ENCODE measurements at regions not wholly inside any gene's neighbourhood (a gene's known extent, or its start where the extent isn't known, plus 50 kb on each side); places are given as distances from the start of the nearest gene placed in this dataset.
"Not testable (repeated sequence)": the region's sequence is repeated elsewhere in the genome, so short reads cannot be mapped to it uniquely, and the experiment has no call there.

DNA sequence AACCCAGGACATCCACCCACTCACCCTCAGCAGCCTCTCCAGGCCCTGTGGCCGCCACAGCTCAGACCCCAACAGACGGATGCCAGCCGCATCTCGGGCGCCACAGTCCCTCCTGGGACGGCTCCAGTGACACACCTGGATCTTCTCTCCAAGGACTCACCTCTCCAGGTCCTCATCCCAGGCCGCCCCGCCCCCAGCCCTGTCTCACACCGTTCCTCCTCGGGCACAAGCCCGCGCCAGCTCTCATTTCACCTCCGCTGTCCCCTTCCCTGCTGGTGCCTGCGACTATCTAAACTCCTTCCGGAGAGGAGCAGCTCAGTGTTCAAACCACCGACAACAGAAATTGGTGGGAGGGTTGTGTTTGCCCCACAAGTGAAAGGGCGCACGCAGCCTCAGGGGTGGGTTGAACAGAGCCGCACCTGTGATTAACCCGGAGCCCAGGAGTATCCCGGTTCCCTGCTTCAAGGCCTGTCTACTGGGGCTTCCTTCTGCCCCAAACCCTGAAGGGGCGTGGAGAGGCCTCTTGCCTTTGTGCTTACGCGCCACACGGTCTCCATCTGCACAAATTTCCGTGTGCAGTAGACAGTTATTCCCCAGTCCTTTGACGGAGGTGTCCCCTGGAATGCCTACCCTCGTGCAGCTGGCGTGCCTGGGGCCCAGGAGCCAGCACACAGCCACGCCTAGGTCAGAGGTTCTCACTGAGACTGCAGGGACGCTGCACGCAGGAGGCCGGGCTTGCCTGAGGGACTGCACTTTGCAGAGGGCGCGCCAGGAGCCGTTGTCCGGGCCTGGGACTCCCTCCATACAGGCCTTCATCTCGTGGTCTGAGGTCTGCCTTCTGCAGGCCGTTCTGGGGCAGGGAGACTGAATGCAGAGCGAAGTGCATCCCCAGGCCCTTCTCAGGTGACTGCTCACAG, 232.7 kb downstream of the DLL1 start:
- DNase-seq (ENCODE audit: low read depth): no peak
- no peak overlapping the region for H3K4me3 ChIP-seq (ENCODE audit: low read length)
- TF ChIP-seq, protein P1, sequence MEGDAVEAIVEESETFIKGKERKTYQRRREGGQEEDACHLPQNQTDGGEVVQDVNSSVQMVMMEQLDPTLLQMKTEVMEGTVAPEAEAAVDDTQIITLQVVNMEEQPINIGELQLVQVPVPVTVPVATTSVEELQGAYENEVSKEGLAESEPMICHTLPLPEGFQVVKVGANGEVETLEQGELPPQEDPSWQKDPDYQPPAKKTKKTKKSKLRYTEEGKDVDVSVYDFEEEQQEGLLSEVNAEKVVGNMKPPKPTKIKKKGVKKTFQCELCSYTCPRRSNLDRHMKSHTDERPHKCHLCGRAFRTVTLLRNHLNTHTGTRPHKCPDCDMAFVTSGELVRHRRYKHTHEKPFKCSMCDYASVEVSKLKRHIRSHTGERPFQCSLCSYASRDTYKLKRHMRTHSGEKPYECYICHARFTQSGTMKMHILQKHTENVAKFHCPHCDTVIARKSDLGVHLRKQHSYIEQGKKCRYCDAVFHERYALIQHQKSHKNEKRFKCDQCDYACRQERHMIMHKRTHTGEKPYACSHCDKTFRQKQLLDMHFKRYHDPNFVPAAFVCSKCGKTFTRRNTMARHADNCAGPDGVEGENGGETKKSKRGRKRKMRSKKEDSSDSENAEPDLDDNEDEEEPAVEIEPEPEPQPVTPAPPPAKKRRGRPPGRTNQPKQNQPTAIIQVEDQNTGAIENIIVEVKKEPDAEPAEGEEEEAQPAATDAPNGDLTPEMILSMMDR (IDR thresholded peaks at IDR 0.05; ENCODE audit: insufficient read depth, low read depth, low read length, missing control alignments): no peak

DNA sequence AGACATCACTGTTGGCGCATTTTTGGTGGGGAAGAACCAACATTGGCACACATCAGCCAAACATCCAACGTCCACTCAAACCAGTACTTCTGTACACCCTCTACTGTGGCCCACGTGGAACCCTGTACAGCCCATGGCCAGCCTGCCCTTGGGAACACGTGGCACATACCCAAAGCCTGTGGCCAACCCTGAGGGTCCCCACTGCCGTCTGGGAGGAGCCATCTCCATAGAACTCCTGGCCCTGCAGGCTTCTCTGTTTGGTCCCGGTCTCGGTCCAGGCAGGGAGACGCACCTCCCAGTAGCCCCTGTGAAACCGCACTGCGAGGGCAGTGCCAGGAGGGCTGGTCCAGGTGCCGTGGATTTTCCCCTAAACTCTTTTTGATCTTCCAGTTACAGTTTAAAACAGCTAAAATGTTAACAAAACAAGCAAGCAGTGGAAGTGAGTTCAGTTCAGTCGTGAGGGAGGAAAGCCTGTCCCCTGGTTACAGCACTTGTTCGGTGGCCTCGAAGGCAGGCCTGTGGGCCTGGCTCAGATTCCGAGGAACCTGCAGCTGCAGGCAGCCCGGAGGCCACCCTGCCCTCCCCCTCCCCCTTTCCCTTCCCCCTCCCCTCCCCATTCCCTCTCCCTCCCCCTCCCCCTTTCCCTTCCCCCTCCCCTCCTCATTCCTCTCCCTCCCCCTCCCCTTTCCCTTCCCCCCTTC, 233.7 kb downstream of the DLL1 start:
- TF ChIP-seq, protein P1 (IDR thresholded peaks at IDR 0.05; ENCODE audit: insufficient read depth, low read depth, low read length, missing control alignments): no peak
- DNase-seq (ENCODE audit: low read depth): no peak

DNA sequence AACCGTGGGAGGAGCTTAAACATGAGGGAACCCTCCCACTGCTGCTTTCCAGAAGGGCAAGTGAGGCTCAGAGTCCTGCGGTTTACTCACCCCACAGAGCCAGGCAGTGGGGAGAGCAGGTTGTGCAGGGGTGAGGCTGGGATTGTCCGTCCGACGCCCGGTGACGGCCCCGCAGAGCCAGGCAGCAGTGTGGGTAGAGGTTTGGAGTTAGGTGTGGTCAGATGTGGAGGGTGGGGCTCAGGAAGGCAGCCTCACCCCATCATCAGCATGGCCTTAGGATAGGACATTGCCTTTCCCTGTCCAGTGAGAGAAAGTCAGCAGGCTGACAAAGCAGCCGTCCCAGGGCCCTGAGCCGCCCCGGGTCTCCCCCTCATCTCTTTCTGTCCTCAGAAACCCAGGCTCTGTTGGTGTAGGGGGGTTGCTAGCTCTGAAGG, 234.6 kb downstream of the DLL1 start:
- TF ChIP-seq, protein P1 (IDR thresholded peaks at IDR 0.05; ENCODE audit: insufficient read depth, low read depth, low read length, missing control alignments): no peak
- no peak overlapping the region for H3K4me3 ChIP-seq (ENCODE audit: low read length)
- DNase-seq (ENCODE audit: low read depth): no peak

More for the DNA sequence above, 233.7 kb downstream of the DLL1 start:
- no peak overlapping the region for H3K4me3 ChIP-seq (ENCODE audit: low read length)

DNA sequence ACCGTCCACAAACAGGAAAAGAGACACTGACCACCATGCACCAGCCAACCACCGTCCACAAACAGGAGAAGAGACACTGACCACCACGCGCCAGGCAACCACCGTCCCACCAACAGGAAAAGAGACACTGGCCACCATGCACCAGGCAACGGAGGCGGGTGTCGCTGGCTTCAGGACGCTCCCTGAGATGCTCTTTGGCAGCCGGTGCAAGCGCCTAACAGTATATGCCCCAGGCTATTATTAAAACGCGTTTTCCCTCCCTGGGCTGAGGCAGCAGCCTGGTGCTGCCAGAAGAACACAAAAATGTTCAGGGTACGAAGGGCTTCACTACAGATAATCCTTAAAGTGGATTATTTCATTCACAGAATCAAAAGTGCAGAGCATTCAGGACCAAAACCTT, 235.1 kb downstream of the DLL1 start:
- DNase-seq (ENCODE audit: low read depth); H3K4me3 ChIP-seq (ENCODE audit: low read length): not testable (repeated sequence)

DNA sequence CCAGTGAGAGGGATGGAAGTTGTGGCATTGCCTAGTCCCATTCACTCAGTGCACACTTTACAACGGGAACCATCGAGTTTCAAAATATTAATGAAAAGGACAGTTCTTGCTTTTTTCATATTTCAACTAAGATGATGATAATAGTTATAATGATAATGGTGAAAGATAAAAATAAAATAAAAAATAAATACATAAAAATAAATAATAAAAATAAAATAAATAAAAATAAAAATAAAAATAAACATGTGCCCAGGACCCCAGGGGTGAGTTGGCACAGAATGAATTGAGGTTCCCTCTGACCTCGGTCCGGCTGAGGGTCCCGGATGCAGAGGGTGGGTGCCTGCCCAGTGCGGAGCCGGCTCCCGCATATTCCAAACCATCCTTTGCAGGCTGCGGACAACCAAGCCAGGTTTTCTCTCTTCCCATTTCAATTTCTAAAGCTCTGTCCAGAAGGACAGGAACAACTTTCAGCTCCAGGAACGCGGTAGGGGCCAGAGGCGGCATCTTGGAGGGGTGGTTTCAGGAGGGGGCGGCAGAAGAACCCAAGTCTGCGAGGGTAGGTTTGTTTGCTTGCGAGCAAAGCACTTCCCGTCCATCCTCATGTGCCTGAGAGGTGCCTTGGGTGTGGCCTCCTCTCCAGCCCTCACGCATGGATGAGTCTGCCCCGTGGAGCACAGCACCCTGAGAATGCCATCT, 236.8 kb downstream of the DLL1 start:
- DNase-seq (ENCODE audit: low read depth): no peak
- H3K4me3 ChIP-seq (ENCODE audit: low read length): no peak overlapping the region
- TF ChIP-seq, protein P1 (IDR thresholded peaks at IDR 0.05; ENCODE audit: insufficient read depth, low read depth, low read length, missing control alignments): no peak

DNA sequence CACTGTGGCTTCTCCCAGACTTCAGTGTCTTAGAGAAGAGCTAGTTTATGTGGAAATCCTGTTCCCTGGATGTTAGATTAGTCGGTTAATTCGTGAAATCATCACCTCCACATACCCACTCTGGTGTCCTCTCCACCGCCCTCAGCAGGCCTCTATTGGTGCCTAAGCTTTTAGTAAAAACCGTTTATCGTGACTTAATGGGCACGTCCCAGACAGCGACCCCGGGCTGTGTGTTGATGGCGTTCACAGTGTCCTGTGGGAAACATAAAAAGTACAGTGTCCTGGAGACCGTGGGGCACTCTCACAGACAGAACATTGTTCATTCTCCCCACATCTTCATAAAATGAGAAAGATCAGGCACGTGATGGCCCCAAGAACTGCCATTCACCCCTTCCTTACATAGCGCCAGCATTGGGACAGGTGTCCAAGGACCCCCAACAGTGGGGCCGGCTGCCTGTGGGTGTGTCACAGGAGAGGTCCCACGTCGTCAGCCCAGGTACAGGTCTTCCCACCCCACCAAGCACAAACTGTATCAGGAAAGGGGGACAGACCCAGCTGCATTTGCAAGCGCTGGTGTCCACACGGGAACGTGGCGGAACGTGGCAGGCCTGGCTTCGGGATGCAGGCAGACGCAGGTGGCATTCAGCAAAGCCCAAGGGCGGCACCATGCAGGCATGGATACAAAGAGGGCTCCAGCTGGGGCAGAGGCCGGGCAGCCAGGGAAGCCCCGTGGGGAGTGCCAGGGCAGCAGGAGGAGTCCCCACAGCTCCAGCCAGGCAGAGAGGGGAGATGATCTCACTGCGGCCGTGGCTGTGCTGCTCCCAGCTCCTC, 237.7 kb downstream of the DLL1 start:
- DNase-seq (ENCODE audit: low read depth): no peak
- TF ChIP-seq, protein P1 (IDR thresholded peaks at IDR 0.05; ENCODE audit: insufficient read depth, low read depth, low read length, missing control alignments): no peak

More for the DNA sequence above, 237.7 kb downstream of the DLL1 start:
- no peak overlapping the region for H3K4me3 ChIP-seq (ENCODE audit: low read length)

Data from epithelial cell of esophagus (primary cell).